GM12865 (cell line): ENCODE measurements at regions not wholly inside any gene's neighbourhood (a gene's known extent, or its start where the extent isn't known, plus 50 kb on each side); places are given as distances from the start of the nearest gene placed in this dataset.

Source experiments
- DNase-seq: peaks from one replicate; pipeline ENCODE4 v3.0.0; 2010; ENCODE audit warnings: low read depth
- H3K4me3 ChIP-seq: 2 replicates; pipeline ENCODE4 v1.5.1; 2011; ENCODE audit warnings: mild to moderate bottlenecking, low read depth, low read length, control low read depth
- TF ChIP-seq, protein P1 (sequence below): IDR thresholded peaks from 2 replicates; pipeline ENCODE4 v1.5.1; 2011; ENCODE audit warnings: low read length, control low read depth, low read depth, inconsistent platforms; ENCODE audit not compliant: insufficient read depth; ENCODE audit errors: missing control alignments

DNA sequence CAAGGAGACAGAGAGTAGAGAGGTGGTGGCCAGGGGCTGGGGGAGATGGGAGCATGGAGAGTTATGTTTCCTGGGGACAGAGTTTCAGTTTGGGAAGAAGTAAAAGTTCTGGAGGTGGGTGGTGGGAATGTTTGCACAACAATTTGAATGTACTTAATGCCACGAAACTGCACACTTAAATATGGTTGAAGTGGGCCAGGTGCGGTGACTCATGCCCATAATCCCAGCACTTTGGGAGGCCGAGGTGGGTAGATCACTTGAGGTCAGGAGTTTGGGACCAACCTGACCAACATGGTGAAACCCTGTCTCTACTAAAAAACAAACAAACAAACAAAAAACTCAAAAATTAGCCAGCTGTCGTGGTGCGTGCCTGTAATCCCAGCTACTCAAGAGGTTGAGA, 137.2 kb downstream of the PFKFB3 start:
- H3K4me3 ChIP-seq: no peak overlapping the region
- DNase-seq: no peak
- TF ChIP-seq, protein P1, sequence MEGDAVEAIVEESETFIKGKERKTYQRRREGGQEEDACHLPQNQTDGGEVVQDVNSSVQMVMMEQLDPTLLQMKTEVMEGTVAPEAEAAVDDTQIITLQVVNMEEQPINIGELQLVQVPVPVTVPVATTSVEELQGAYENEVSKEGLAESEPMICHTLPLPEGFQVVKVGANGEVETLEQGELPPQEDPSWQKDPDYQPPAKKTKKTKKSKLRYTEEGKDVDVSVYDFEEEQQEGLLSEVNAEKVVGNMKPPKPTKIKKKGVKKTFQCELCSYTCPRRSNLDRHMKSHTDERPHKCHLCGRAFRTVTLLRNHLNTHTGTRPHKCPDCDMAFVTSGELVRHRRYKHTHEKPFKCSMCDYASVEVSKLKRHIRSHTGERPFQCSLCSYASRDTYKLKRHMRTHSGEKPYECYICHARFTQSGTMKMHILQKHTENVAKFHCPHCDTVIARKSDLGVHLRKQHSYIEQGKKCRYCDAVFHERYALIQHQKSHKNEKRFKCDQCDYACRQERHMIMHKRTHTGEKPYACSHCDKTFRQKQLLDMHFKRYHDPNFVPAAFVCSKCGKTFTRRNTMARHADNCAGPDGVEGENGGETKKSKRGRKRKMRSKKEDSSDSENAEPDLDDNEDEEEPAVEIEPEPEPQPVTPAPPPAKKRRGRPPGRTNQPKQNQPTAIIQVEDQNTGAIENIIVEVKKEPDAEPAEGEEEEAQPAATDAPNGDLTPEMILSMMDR: no peak

GRCh38 chr10:6342096-6342685, 139.5 kb downstream of the PFKFB3 start:
- TF ChIP-seq, protein P1: no peak
- no peak overlapping the region for H3K4me3 ChIP-seq
- no peak for DNase-seq

DNA sequence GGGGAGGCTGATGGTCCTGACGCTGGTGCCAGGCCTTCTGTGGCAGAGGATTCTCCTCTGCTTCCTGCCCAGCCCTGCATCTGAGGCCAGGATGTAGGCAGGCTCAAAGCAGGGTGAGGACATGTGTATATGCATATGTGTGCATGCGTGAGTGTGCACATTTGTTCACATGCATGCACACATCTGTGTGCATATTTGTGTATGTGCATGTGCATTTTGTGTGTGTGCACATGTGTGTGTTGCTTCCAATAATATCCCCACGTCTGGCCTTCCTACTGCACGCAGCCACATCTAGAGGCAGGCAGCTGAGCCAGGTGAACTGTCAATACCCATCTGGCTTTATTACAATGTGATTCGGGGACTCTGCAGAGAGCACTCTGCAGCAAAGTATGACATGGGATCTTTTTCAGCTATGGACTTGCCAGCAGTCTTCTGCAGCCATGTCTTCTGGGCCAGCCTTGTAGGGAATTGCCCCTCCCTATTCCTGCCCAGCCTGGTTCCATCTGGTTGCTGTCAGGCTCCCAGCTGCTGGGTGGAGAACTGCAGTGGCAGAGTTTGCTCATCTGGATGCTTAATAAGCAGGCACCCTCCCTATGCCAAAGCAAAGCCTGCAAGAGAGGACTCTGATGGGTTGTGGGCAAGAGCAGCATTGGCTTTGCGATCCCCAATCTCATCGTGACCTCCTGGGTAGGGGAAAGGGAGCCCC, 140.7 kb downstream of the PFKFB3 start:
- no peak for DNase-seq
- TF ChIP-seq, protein P1: no peak

DNA sequence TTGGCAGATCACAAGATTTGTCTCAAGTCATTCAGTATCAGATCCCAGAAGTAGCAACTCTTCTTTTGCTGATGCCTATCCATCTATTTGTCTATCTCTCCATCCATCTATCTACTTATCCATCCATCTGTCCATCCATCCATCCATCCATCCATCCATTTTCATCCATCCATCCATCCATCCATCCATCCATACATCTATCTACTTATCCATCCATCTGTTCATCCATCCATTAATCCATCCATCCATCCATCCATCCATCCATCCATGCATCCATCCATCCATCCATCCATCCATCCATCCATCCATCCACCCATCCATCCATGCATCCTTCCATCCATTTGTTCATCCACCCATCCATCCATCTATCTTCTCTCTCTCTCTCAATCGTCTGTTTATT, 142.7 kb downstream of the PFKFB3 start:
- TF ChIP-seq, protein P1: no peak
- no peak overlapping the region for H3K4me3 ChIP-seq
- DNase-seq: no peak

More for the DNA sequence above, 140.7 kb downstream of the PFKFB3 start:
- no peak overlapping the region for H3K4me3 ChIP-seq

GRCh38 chr10:6346631-6347030, 143.9 kb downstream of the PFKFB3 start:
- no peak overlapping the region for H3K4me3 ChIP-seq
- DNase-seq: no peak
- TF ChIP-seq, protein P1: no peak

DNA sequence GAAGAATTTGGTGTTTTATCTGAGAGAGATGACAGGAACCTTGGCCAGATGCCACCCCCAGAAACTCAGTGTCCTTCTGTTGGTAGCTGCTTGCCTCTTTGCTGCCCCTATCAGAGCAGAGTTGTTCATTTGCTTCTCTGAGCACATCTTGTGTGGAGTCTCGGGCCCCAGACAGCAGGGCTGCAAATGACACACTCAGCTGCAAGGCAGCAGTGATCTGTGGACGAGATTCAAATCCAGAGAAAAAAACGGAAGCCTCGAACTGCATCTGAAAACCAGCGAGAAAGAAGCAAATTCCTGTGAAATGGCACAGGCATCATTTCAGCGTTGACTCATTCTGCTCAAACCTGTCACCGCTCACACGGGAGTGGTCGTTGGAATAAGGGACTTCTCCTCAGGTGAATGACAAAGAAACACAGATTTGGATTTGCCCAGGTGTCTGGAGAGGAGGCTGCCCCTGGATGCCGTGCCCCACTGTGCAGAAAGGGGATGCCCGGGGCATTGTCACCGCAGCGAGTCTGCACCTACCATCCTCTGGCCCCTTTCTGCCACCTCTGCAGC, 144.7 kb downstream of the PFKFB3 start:
- no peak overlapping the region for H3K4me3 ChIP-seq
- peak; percentile 24 for DNase-seq
- TF ChIP-seq, protein P1: no peak
